Prostate gland (tissue), 2 donors: ENCODE measurements at regions not wholly inside any gene's neighbourhood (a gene's known extent, or its start where the extent isn't known, plus 50 kb on each side); places are given as distances from the start of the nearest gene placed in this dataset.
"Not testable (repeated sequence)": the region's sequence is repeated elsewhere in the genome, so short reads cannot be mapped to it uniquely, and the experiment has no call there.

Experiments
- DNase-seq: peaks from one replicate; pipeline ENCODE4 v3.0.0-alpha.2; 2019; ENCODE audit warnings: low spot score
- H3K27ac ChIP-seq, 2 donors: fragments of 200-600 bp; sonication (generic); 2 replicates each; pipeline ENCODE4 v1.5.1; 2017 to 2019
- H3K27me3 ChIP-seq: fragments of 200-600 bp; sonication (generic); replicated peaks from 2 replicates; pipeline ENCODE4 v1.5.1; 2019; ENCODE audit not compliant: insufficient read depth
- H3K36me3 ChIP-seq, 2 donors: fragments of 200-600 bp; sonication (generic); 1 replicate in 1 of 2; 2 replicates in 1 of 2; pipeline versions ENCODE4 v1.5.1 to v1.8.1; 2017 to 2019
- H3K4me1 ChIP-seq: fragments of 200-600 bp; sonication (generic); replicated peaks from 2 replicates; pipeline ENCODE4 v1.5.1; 2019
- H3K4me3 ChIP-seq, 2 donors: fragments of 200-600 bp; sonication (generic); 2 replicates each; pipeline ENCODE4 v1.5.1; 2017 to 2019
- H3K9me3 ChIP-seq: fragments of 200-600 bp; sonication (generic); 2 replicates; pipeline ENCODE4 v1.5.1; 2017
- POLR2A ChIP-seq: fragments of 450-650 bp; IDR thresholded peaks from one replicate; pipeline ENCODE4 v1.6.1; 2016; ENCODE audit warnings: antibody characterized with exemption, mild to moderate bottlenecking
- POLR2AphosphoS5 ChIP-seq: sonication (generic); formaldehyde crosslinking; IDR thresholded peaks from one replicate; pipeline ENCODE4 v1.6.1; 2017; ENCODE audit warnings: antibody characterized with exemption
- WGBS: methylation state at CpG from one replicate; pipeline ENCODE4 v1.1.5; 2018; 5-methylcytosine and 5-hydroxymethylcytosine counted together
- intact Hi-C: fragments of 100-400 bp; cut with DNase I; formaldehyde crosslinking; loops from one replicate; pipeline ENCODE4 v1.14.2; 2022
- TF ChIP-seq, protein P1 (sequence below), 4 experiments: fragments of 200-600 bp in 2 of 4; fragments of 450-650 bp in 2 of 4; sonication (generic) in 2 of 4; IDR thresholded peaks; 1 replicate in 3 of 4; 2 replicates in 1 of 4; pipeline ENCODE4 v1.5.1; 2016 to 2019; ENCODE audit warnings: antibody characterized with exemption in 4 of 4, mild to moderate bottlenecking in 2 of 4, moderate library complexity in 2 of 4

DNA sequence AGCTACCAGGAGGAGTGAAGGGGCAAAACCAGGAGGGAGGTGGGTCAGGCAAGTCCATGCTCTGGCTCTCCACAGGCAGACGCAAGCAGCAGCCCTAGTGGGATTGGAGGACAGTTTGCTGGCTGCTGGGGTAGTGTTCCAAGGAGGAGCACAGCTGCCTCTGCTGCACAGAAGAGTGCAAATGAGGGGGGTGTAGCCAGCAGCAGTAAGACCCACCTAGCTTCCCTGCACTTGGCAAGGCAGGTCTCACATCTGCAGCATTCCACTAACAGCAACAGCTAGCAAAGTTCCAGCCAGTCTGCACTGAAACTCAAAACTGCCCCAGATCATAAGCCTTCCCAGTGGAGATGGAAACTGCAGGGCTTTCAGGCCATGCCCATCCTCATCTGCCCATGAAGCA lies 405.0 kb downstream of the UTRN start:
- Histone ChIP-seq H3K36me3 (no peaks in the 10 kb centered on the region), H3K27me3 (no peaks in the 10 kb centered on the region), H3K27ac (no peak overlapping the region), H3K4me3 (no peak overlapping the region), H3K9me3 (no peaks in the 10 kb centered on the region), H3K4me1 (no peaks in the 10 kb centered on the region)
- DNase-seq, result no peak
- 100% methylated on average over 1 of the region's 1 CpG for WGBS
- TF ChIP-seq, protein P1, sequence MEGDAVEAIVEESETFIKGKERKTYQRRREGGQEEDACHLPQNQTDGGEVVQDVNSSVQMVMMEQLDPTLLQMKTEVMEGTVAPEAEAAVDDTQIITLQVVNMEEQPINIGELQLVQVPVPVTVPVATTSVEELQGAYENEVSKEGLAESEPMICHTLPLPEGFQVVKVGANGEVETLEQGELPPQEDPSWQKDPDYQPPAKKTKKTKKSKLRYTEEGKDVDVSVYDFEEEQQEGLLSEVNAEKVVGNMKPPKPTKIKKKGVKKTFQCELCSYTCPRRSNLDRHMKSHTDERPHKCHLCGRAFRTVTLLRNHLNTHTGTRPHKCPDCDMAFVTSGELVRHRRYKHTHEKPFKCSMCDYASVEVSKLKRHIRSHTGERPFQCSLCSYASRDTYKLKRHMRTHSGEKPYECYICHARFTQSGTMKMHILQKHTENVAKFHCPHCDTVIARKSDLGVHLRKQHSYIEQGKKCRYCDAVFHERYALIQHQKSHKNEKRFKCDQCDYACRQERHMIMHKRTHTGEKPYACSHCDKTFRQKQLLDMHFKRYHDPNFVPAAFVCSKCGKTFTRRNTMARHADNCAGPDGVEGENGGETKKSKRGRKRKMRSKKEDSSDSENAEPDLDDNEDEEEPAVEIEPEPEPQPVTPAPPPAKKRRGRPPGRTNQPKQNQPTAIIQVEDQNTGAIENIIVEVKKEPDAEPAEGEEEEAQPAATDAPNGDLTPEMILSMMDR (IDR thresholded peaks at IDR 0.05), result no peak
- TF ChIP-seq POLR2AphosphoS5 (no peak), POLR2A (no peak)
- intact Hi-C loops, result no loop called here

- no peaks in the 10 kb centered on the region for H3K36me3 ChIP-seq
- no peak overlapping the region for H3K27ac ChIP-seq
- no peaks in the 10 kb centered on the region for H3K4me1 ChIP-seq
- TF ChIP-seq POLR2AphosphoS5 (no peak), POLR2A (no peak)
- intact Hi-C loops, result no loop called here
- no peak for DNase-seq
- H3K9me3 ChIP-seq, result no peaks in the 10 kb centered on the region
- no peak overlapping the region for H3K4me3 ChIP-seq
- 88% methylated on average over 4 of the region's 4 CpGs for WGBS
- no peaks in the 10 kb centered on the region for H3K27me3 ChIP-seq
Observed at GRCh38 chr6:144690666-144691065, 405.5 kb downstream of the UTRN start.

- H3K27ac ChIP-seq, H3K4me3 ChIP-seq, intact Hi-C loops, H3K36me3 ChIP-seq, H3K27me3 ChIP-seq, H3K9me3 ChIP-seq, DNase-seq, H3K4me1 ChIP-seq: not testable (repeated sequence)
- WGBS, result 94% methylated on average over 1 of the region's 1 CpG
Observed at GRCh38 chr6:144692050-144692449, 406.9 kb downstream of the UTRN start.

DNA sequence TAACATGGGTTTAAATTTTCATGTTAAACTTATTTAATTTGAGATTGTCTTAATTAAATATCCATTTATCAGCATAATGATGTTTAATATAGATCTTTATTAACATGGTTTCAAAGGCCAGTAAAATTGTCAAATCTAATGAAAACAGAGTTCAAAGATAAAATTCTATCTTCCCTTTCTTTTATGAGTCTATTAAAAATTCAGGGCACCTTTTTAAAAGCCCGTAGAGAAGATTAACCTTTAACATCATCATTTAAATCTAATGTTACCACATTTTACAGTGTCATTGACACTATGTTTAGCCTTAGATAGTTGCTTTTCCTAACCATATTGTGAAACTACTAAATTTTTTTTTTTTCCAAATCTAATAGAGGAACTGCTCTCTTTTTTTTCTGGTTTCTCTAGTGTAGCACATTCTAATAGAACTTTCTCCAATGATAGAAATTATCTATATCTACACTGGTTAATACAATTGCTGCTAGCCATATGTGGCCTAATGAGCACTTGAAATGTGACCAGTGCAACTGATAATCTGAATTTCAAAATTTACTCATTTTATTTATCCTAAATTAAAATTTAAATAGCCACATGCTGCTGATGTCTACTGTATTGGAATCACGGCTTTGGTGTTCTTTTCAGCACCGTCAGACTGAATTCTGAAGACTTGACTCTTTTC lies 410.9 kb downstream of the UTRN start:
- no peaks in the 10 kb centered on the region for H3K4me1 ChIP-seq
- no peaks in the 10 kb centered on the region for H3K9me3 ChIP-seq
- TF ChIP-seq POLR2AphosphoS5, result no peak
- TF ChIP-seq, protein P1 (IDR thresholded peaks at IDR 0.05), result no peak
- TF ChIP-seq POLR2A, result no peak
- H3K4me3 ChIP-seq, result no peak overlapping the region
- 56% methylated on average over 3 of the region's 3 CpGs for WGBS
- no peaks in the 10 kb centered on the region for H3K27me3 ChIP-seq
- H3K27ac ChIP-seq, result no peak overlapping the region
- no peak for DNase-seq
- intact Hi-C loops, result no loop called here
- no peaks in the 10 kb centered on the region for H3K36me3 ChIP-seq

DNA sequence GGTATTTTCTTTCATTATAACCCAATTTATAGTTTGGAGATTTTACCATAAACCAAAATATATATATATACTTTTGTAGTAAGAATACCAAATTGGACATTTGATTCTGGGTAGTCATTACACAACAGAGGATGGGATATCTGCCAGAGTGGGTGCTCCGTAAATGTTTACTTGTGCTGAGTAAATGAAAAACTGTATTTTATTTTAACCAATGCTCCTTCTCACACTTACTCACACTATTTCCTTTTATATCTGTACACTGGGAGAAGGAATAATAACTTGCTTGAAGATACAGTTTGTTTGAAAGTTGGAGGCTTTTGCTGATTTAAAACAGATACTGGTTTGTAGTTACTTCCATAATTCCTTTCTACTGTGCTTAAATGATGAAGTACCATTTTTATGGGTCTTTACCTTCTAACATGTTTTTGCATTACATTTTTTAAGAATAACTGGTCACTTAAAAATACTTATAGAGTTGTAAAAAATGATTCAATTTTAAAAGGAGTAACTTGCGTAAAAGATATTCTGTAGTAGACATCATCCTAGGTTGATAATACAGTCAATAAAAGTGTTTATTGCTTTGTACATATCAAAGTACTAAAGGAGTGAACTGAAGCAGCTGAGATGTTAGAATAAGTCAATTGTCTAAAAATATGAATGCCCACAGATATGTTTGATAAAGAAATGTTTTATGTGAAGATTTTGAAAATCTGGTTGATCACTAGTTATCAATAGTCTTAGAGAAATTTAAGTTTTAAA lies 411.7 kb downstream of the UTRN start:
- intact Hi-C loops, result no loop called here
- H3K27ac ChIP-seq, result no peak overlapping the region
- H3K9me3 ChIP-seq, result no peaks in the 10 kb centered on the region
- H3K4me1 ChIP-seq, result no peaks in the 10 kb centered on the region
- no peak overlapping the region for H3K4me3 ChIP-seq
- no peaks in the 10 kb centered on the region for H3K27me3 ChIP-seq
- WGBS, result 34% methylated on average over 2 of the region's 2 CpGs
- H3K36me3 ChIP-seq, result no peaks in the 10 kb centered on the region
- peak; percentile 20 for DNase-seq
- TF ChIP-seq, protein P1 (IDR thresholded peaks at IDR 0.05), result no peak
- TF ChIP-seq POLR2A (no peak), POLR2AphosphoS5 (no peak)

- H3K9me3 ChIP-seq, result no peaks in the 10 kb centered on the region
- H3K36me3 ChIP-seq, result no peaks in the 10 kb centered on the region
- H3K27ac ChIP-seq, result no peak overlapping the region
- H3K4me3 ChIP-seq, result no peak overlapping the region
- H3K27me3 ChIP-seq, result no peaks in the 10 kb centered on the region
- intact Hi-C loops, result no loop called here
- no peak for DNase-seq
- whole genome bisulfite sequencing, result 68% methylated on average over 2 of the region's 2 CpGs
- H3K4me1 ChIP-seq, result no peaks in the 10 kb centered on the region
- TF ChIP-seq, protein P1 (IDR thresholded peaks at IDR 0.05), result no peak
- no peak for TF ChIP-seq POLR2A
- TF ChIP-seq POLR2AphosphoS5, result no peak
Observed at GRCh38 chr6:144697369-144697760, 412.2 kb downstream of the UTRN start.
